GM19463 (cell line): ENCODE measurements at regions not wholly inside any gene's neighbourhood (a gene's known extent, or its start where the extent isn't known, plus 50 kb on each side); places are given as distances from the start of the nearest gene placed in this dataset.

Experiments
- ATAC-seq: cut with Tn5 transposase; IDR thresholded peaks from one replicate; pipeline ENCODE4 v1.9.1; 2021; ENCODE audit warnings: mild to moderate bottlenecking, moderate library complexity; ENCODE audit not compliant: unreplicated experiment

- no peak for ATAC-seq
These were observed 58.1 kb upstream of the MYCBP2 start for GRCh38 chr13:77384999-77385398.

- no peak for ATAC-seq
These were observed 56.2 kb upstream of the MYCBP2 start for GRCh38 chr13:77383097-77383496.

- ATAC-seq: no peak
These were observed 54.2 kb upstream of the MYCBP2 start for GRCh38 chr13:77381059-77381458.

GRCh38 chr13:77379508-77379907 is 52.6 kb upstream of the MYCBP2 start:
- ATAC-seq: no peak

- no peak for ATAC-seq
These were observed 51.8 kb upstream of the MYCBP2 start for GRCh38 chr13:77378662-77379061.

GRCh38 chr13:77377016-77377415 is 50.1 kb upstream of the MYCBP2 start:
- ATAC-seq: no peak
